ENCODE measurements at regions not wholly inside any gene's neighbourhood (a gene's known extent, or its start where the extent isn't known, plus 50 kb on each side); places are given as distances from the start of the nearest gene placed in this dataset.

GRCh38 chr4:188682321-188682720 lies 543.1 kb downstream of the TRIML1 start:
- H3K4me3 ChIP-seq (ENCODE audit: insufficient read depth in 1 of 2, low read depth in 1 of 2, low read length in 2 of 2) = no peak overlapping the region
- H4K91ac ChIP-seq (ENCODE audit: low read length) = no peak overlapping the region
- no peak overlapping the region for H3K4me2 ChIP-seq (ENCODE audit: low read length, poor library complexity, severe bottlenecking)
- no peak overlapping the region for H2BK120ac ChIP-seq (ENCODE audit: low read depth, low read length)
- no peak overlapping the region for H2BK5ac ChIP-seq (ENCODE audit: low read depth, low read length, poor library complexity, severe bottlenecking)
- no peaks in the 10 kb centered on the region for H3K79me1 ChIP-seq (replicated peaks; ENCODE audit: low read length, poor library complexity, severe bottlenecking)
- no peak overlapping the region for H3K9ac ChIP-seq (ENCODE audit: low read length)
- H3K23ac ChIP-seq (ENCODE audit: low read length in 2 of 2) = no peak overlapping the region
- no peaks in the 10 kb centered on the region for H3K9me3 ChIP-seq (ENCODE audit: control insufficient read depth, low read length)
- 47% methylated on average over 2 of the region's 2 CpGs for WGBS
- H3K18ac ChIP-seq (ENCODE audit: low read depth in 1 of 2, low read length in 2 of 2) = no peak overlapping the region
- no peak overlapping the region for H3K14ac ChIP-seq (ENCODE audit: low read length in 2 of 2)
- no peak overlapping the region for H2AK5ac ChIP-seq (ENCODE audit: low read length, severe bottlenecking)
- no peak overlapping the region for H3K4ac ChIP-seq (ENCODE audit: low read depth in 1 of 2, low read length in 2 of 2)
- no peak overlapping the region for H4K8ac ChIP-seq (ENCODE audit: low read length)
- no peak for DNase-seq
- no peaks in the 10 kb centered on the region for H3K36me3 ChIP-seq (ENCODE audit: control insufficient read depth in 1 of 2, insufficient read depth in 2 of 2, low read depth in 1 of 2, low read length in 2 of 2)
- H2BK15ac ChIP-seq (ENCODE audit: low read depth, poor library complexity, severe bottlenecking) = no peak overlapping the region
- H3K27me3 ChIP-seq (ENCODE audit: control insufficient read depth in 1 of 2, insufficient read depth in 1 of 2, low read length in 2 of 2) = no peaks in the 10 kb centered on the region
- no peak overlapping the region for H2BK12ac ChIP-seq (ENCODE audit: low read length in 2 of 2)
- no peak overlapping the region for H2AFZ ChIP-seq (ENCODE audit: low read depth, low read length)
- no peaks in the 10 kb centered on the region for H3K4me1 ChIP-seq (ENCODE audit: control insufficient read depth, insufficient read depth, low read depth, low read length)
- H3K27ac ChIP-seq (ENCODE audit: low read length, poor library complexity, severe bottlenecking) = no peak overlapping the region

GRCh38 chr4:188683571-188683970 lies 544.3 kb downstream of the TRIML1 start:
- WGBS = 84% methylated on average over 2 of the region's 2 CpGs

GRCh38 chr4:188688956-188689355 lies 549.7 kb downstream of the TRIML1 start:
- Histone ChIP-seq H3K79me1 (replicated peaks; ENCODE audit: low read length, poor library complexity, severe bottlenecking) (no peaks in the 10 kb centered on the region), H3K18ac (ENCODE audit: low read depth in 1 of 2, low read length in 2 of 2) (no peak overlapping the region), H3K14ac (ENCODE audit: low read length in 2 of 2) (no peak overlapping the region), H3K4me1 (ENCODE audit: control insufficient read depth, insufficient read depth, low read depth, low read length) (no peaks in the 10 kb centered on the region), H3K4me3 (ENCODE audit: insufficient read depth in 1 of 2, low read depth in 1 of 2, low read length in 2 of 2) (no peak overlapping the region), H2BK5ac (ENCODE audit: low read depth, low read length, poor library complexity, severe bottlenecking) (no peak overlapping the region), H3K4me2 (ENCODE audit: low read length, poor library complexity, severe bottlenecking) (no peak overlapping the region), H3K23ac (ENCODE audit: low read length in 2 of 2) (no peak overlapping the region), H3K36me3 (ENCODE audit: control insufficient read depth in 1 of 2, insufficient read depth in 2 of 2, low read depth in 1 of 2, low read length in 2 of 2) (no peaks in the 10 kb centered on the region), H4K8ac (ENCODE audit: low read length) (no peak overlapping the region), H3K9me3 (ENCODE audit: control insufficient read depth, low read length) (no peaks in the 10 kb centered on the region), H2AFZ (ENCODE audit: low read depth, low read length) (no peak overlapping the region), H3K27me3 (ENCODE audit: control insufficient read depth in 1 of 2, insufficient read depth in 1 of 2, low read length in 2 of 2) (no peaks in the 10 kb centered on the region), H3K9ac (ENCODE audit: low read length) (no peak overlapping the region), H3K27ac (ENCODE audit: low read length, poor library complexity, severe bottlenecking) (no peak overlapping the region), H3K4ac (ENCODE audit: low read depth in 1 of 2, low read length in 2 of 2) (no peak overlapping the region), H4K91ac (ENCODE audit: low read length) (no peak overlapping the region), H2BK15ac (ENCODE audit: low read depth, poor library complexity, severe bottlenecking) (no peak overlapping the region), H2AK5ac (ENCODE audit: low read length, severe bottlenecking) (no peak overlapping the region), H2BK12ac (ENCODE audit: low read length in 2 of 2) (no peak overlapping the region), H2BK120ac (ENCODE audit: low read depth, low read length) (no peak overlapping the region)
- no peak for DNase-seq
- no CpG with 5 or more reads among the region's 2 CpGs for WGBS

More at GRCh38 chr4:188683571-188683970, 544.3 kb downstream of the TRIML1 start:
- H3K27ac ChIP-seq (ENCODE audit: low read length, poor library complexity, severe bottlenecking) = no peak overlapping the region
- H3K14ac ChIP-seq (ENCODE audit: low read length in 2 of 2) = no peak overlapping the region
- H3K9ac ChIP-seq (ENCODE audit: low read length) = no peak overlapping the region
- H3K4me1 ChIP-seq (ENCODE audit: control insufficient read depth, insufficient read depth, low read depth, low read length) = no peaks in the 10 kb centered on the region
- H3K4me3 ChIP-seq (ENCODE audit: insufficient read depth in 1 of 2, low read depth in 1 of 2, low read length in 2 of 2) = no peak overlapping the region
- no peak overlapping the region for H3K4ac ChIP-seq (ENCODE audit: low read depth in 1 of 2, low read length in 2 of 2)
- H4K8ac ChIP-seq (ENCODE audit: low read length) = no peak overlapping the region
- no peak overlapping the region for H2BK12ac ChIP-seq (ENCODE audit: low read length in 2 of 2)
- no peaks in the 10 kb centered on the region for H3K36me3 ChIP-seq (ENCODE audit: control insufficient read depth in 1 of 2, insufficient read depth in 2 of 2, low read depth in 1 of 2, low read length in 2 of 2)
- H3K23ac ChIP-seq (ENCODE audit: low read length in 2 of 2) = no peak overlapping the region
- no peak overlapping the region for H2BK15ac ChIP-seq (ENCODE audit: low read depth, poor library complexity, severe bottlenecking)
- no peak overlapping the region for H4K91ac ChIP-seq (ENCODE audit: low read length)
- H3K27me3 ChIP-seq (ENCODE audit: control insufficient read depth in 1 of 2, insufficient read depth in 1 of 2, low read length in 2 of 2) = no peaks in the 10 kb centered on the region
- H3K18ac ChIP-seq (ENCODE audit: low read depth in 1 of 2, low read length in 2 of 2) = no peak overlapping the region
- no peak overlapping the region for H2AK5ac ChIP-seq (ENCODE audit: low read length, severe bottlenecking)
- no peak overlapping the region for H2BK120ac ChIP-seq (ENCODE audit: low read depth, low read length)
- no peak for DNase-seq
- no peaks in the 10 kb centered on the region for H3K79me1 ChIP-seq (replicated peaks; ENCODE audit: low read length, poor library complexity, severe bottlenecking)
- H2BK5ac ChIP-seq (ENCODE audit: low read depth, low read length, poor library complexity, severe bottlenecking) = no peak overlapping the region
- H3K4me2 ChIP-seq (ENCODE audit: low read length, poor library complexity, severe bottlenecking) = no peak overlapping the region
- H3K9me3 ChIP-seq (ENCODE audit: control insufficient read depth, low read length) = no peaks in the 10 kb centered on the region
- no peak overlapping the region for H2AFZ ChIP-seq (ENCODE audit: low read depth, low read length)

GRCh38 chr4:188691811-188692210 lies 552.6 kb downstream of the TRIML1 start:
- no peak overlapping the region for H3K14ac ChIP-seq (ENCODE audit: low read length in 2 of 2)
- no peak overlapping the region for H3K23ac ChIP-seq (ENCODE audit: low read length in 2 of 2)
- no peak overlapping the region for H2BK5ac ChIP-seq (ENCODE audit: low read depth, low read length, poor library complexity, severe bottlenecking)
- no peak overlapping the region for H4K8ac ChIP-seq (ENCODE audit: low read length)
- H3K36me3 ChIP-seq (ENCODE audit: control insufficient read depth in 1 of 2, insufficient read depth in 2 of 2, low read depth in 1 of 2, low read length in 2 of 2) = no peaks in the 10 kb centered on the region
- H3K4ac ChIP-seq (ENCODE audit: low read depth in 1 of 2, low read length in 2 of 2) = no peak overlapping the region
- H3K9me3 ChIP-seq (ENCODE audit: control insufficient read depth, low read length) = no peaks in the 10 kb centered on the region
- no peaks in the 10 kb centered on the region for H3K27me3 ChIP-seq (ENCODE audit: control insufficient read depth in 1 of 2, insufficient read depth in 1 of 2, low read length in 2 of 2)
- no peak overlapping the region for H3K4me2 ChIP-seq (ENCODE audit: low read length, poor library complexity, severe bottlenecking)
- no peak overlapping the region for H2AFZ ChIP-seq (ENCODE audit: low read depth, low read length)
- no peak overlapping the region for H2BK12ac ChIP-seq (ENCODE audit: low read length in 2 of 2)
- no peak overlapping the region for H4K91ac ChIP-seq (ENCODE audit: low read length)
- H2BK15ac ChIP-seq (ENCODE audit: low read depth, poor library complexity, severe bottlenecking) = no peak overlapping the region
- H3K27ac ChIP-seq (ENCODE audit: low read length, poor library complexity, severe bottlenecking) = no peak overlapping the region
- no peak overlapping the region for H3K9ac ChIP-seq (ENCODE audit: low read length)
- 52% methylated on average over 3 of the region's 4 CpGs for WGBS
- no peak overlapping the region for H3K18ac ChIP-seq (ENCODE audit: low read depth in 1 of 2, low read length in 2 of 2)
- H2AK5ac ChIP-seq (ENCODE audit: low read length, severe bottlenecking) = no peak overlapping the region
- H3K4me3 ChIP-seq (ENCODE audit: insufficient read depth in 1 of 2, low read depth in 1 of 2, low read length in 2 of 2) = no peak overlapping the region
- H3K79me1 ChIP-seq (replicated peaks; ENCODE audit: low read length, poor library complexity, severe bottlenecking) = no peaks in the 10 kb centered on the region
- DNase-seq = peak; percentile 53
- H2BK120ac ChIP-seq (ENCODE audit: low read depth, low read length) = no peak overlapping the region
- H3K4me1 ChIP-seq (ENCODE audit: control insufficient read depth, insufficient read depth, low read depth, low read length) = no peaks in the 10 kb centered on the region
